NCI-H82 (cell line): ENCODE measurements at regions not wholly inside any gene's neighbourhood (a gene's known extent, or its start where the extent isn't known, plus 50 kb on each side); places are given as distances from the start of the nearest gene placed in this dataset.
A peak's percentile ranks its signal among the peaks of the same experiment; 100 is the strongest.

Source experiments
- DNase-seq: peaks from one replicate; lab custom pipeline; 2025; lab: John Stamatoyannopoulos, UW

- no peak for DNase-seq
These were observed 51.2 kb upstream of the ABCC4 start for GRCh38 chr13:95352486-95352885.

- DNase-seq = no peak
These were observed 52.9 kb upstream of the ABCC4 start for GRCh38 chr13:95354156-95354555.

GRCh38 chr13:95354680-95355487, 53.6 kb upstream of the ABCC4 start:
- DNase-seq = no peak

- no peak for DNase-seq
These were observed 54.2 kb upstream of the ABCC4 start for GRCh38 chr13:95355494-95355893.

- no peak for DNase-seq
These were observed 55.7 kb upstream of the ABCC4 start for GRCh38 chr13:95356916-95357315.

GRCh38 chr13:95357875-95358274, 56.6 kb upstream of the ABCC4 start:
- DNase-seq = no peak

- DNase-seq = no peak
These were observed 58.8 kb upstream of the ABCC4 start for GRCh38 chr13:95360052-95360451.

GRCh38 chr13:95360464-95361097, 59.3 kb upstream of the ABCC4 start:
- DNase-seq = no peak

GRCh38 chr13:95361686-95362085, 60.4 kb upstream of the ABCC4 start:
- DNase-seq = no peak

- DNase-seq = no peak
These were observed 61.4 kb upstream of the ABCC4 start for GRCh38 chr13:95362666-95363065.

- DNase-seq = no peak
These were observed 66.1 kb upstream of the ABCC4 start for GRCh38 chr13:95367309-95367843.

- no peak for DNase-seq
These were observed 67.7 kb upstream of the ABCC4 start for GRCh38 chr13:95368998-95369397.

- DNase-seq = no peak
These were observed 74.5 kb upstream of the ABCC4 start for GRCh38 chr13:95375706-95376105.

GRCh38 chr13:95378603-95379002, 77.4 kb upstream of the ABCC4 start:
- no peak for DNase-seq

GRCh38 chr13:95380468-95381211, 79.4 kb upstream of the ABCC4 start:
- peak; percentile 94 for DNase-seq

- DNase-seq = no peak
These were observed 79.9 kb upstream of the ABCC4 start for GRCh38 chr13:95381212-95381527.

- DNase-seq = no peak
These were observed 81.2 kb upstream of the ABCC4 start for GRCh38 chr13:95382411-95382810.

GRCh38 chr13:95382916-95383315, 81.7 kb upstream of the ABCC4 start:
- DNase-seq = no peak

GRCh38 chr13:95385373-95385772, 84.1 kb upstream of the ABCC4 start:
- DNase-seq = no peak

- DNase-seq = no peak
These were observed 84.5 kb upstream of the ABCC4 start for GRCh38 chr13:95385798-95386197.

- no peak for DNase-seq
These were observed 85.1 kb upstream of the ABCC4 start for GRCh38 chr13:95386370-95386769.

GRCh38 chr13:95387733-95388207, 86.5 kb upstream of the ABCC4 start:
- no peak for DNase-seq
